ENCODE measurements at regions not wholly inside any gene's neighbourhood (a gene's known extent, or its start where the extent isn't known, plus 50 kb on each side); places are given as distances from the start of the nearest gene placed in this dataset.

GRCh38 chr18:22345718-22346117 is 72.0 kb downstream of the CTAGE1 start:
- Histone ChIP-seq H3K4me3 (no peak overlapping the region), H3K27ac (no peak overlapping the region), H3K9me3 (no peaks in the 10 kb centered on the region), H3K27me3 (replicated peaks; ENCODE audit: insufficient read depth) (no peaks in the 10 kb centered on the region), H3K4me1 (replicated peaks) (no peaks in the 10 kb centered on the region), H3K36me3 (no peaks in the 10 kb centered on the region)
- no peak for DNase-seq (ENCODE audit: low spot score)
- WGBS: 46% methylated on average over 2 of the region's 2 CpGs
- TF ChIP-seq POLR2AphosphoS5 (IDR thresholded peaks at IDR 0.05) (no peak), POLR2A (IDR thresholded peaks at IDR 0.05) (no peak), CTCF (IDR thresholded peaks at IDR 0.05) (no peak)
- intact Hi-C loops (cut with DNase I): no loop called here

- intact Hi-C loops (cut with DNase I): no loop called here
- DNase-seq (ENCODE audit: low spot score): no peak
- H3K4me1 ChIP-seq (replicated peaks): no peaks in the 10 kb centered on the region
- H3K27me3 ChIP-seq (replicated peaks; ENCODE audit: insufficient read depth): no peaks in the 10 kb centered on the region
- TF ChIP-seq POLR2AphosphoS5 (IDR thresholded peaks at IDR 0.05) (no peak), POLR2A (IDR thresholded peaks at IDR 0.05) (no peak), CTCF (IDR thresholded peaks at IDR 0.05) (no peak)
- no peaks in the 10 kb centered on the region for H3K36me3 ChIP-seq
- H3K4me3 ChIP-seq: no peak overlapping the region
- H3K9me3 ChIP-seq: no peaks in the 10 kb centered on the region
- H3K27ac ChIP-seq: no peak overlapping the region
- 74% methylated on average over 3 of the region's 3 CpGs for WGBS
Observed at GRCh38 chr18:22344908-22345670, 72.6 kb downstream of the CTAGE1 start.

- Histone ChIP-seq H3K27ac (no peak overlapping the region), H3K4me3 (no peak overlapping the region), H3K4me1 (replicated peaks) (no peaks in the 10 kb centered on the region), H3K9me3 (no peaks in the 10 kb centered on the region), H3K36me3 (no peaks in the 10 kb centered on the region), H3K27me3 (replicated peaks; ENCODE audit: insufficient read depth) (no peaks in the 10 kb centered on the region)
- no peak for DNase-seq (ENCODE audit: low spot score)
- no peak for TF ChIP-seq POLR2A (IDR thresholded peaks at IDR 0.05)
- no peak for TF ChIP-seq CTCF (IDR thresholded peaks at IDR 0.05)
- TF ChIP-seq POLR2AphosphoS5 (IDR thresholded peaks at IDR 0.05): no peak
- intact Hi-C loops (cut with DNase I): no loop called here
- 79% methylated on average over 1 of the region's 1 CpG for WGBS
Observed at GRCh38 chr18:22344445-22344844, 73.3 kb downstream of the CTAGE1 start.

GRCh38 chr18:22343613-22344012 is 74.1 kb downstream of the CTAGE1 start:
- Histone ChIP-seq H3K36me3 (no peaks in the 10 kb centered on the region), H3K27me3 (replicated peaks; ENCODE audit: insufficient read depth) (no peaks in the 10 kb centered on the region), H3K4me3 (no peak overlapping the region), H3K9me3 (no peaks in the 10 kb centered on the region), H3K27ac (no peak overlapping the region), H3K4me1 (replicated peaks) (no peaks in the 10 kb centered on the region)
- DNase-seq (ENCODE audit: low spot score): no peak
- WGBS: 86% methylated on average over 5 of the region's 5 CpGs
- no peak for TF ChIP-seq CTCF (IDR thresholded peaks at IDR 0.05)
- no peak for TF ChIP-seq POLR2A (IDR thresholded peaks at IDR 0.05)
- TF ChIP-seq POLR2AphosphoS5 (IDR thresholded peaks at IDR 0.05): no peak
- intact Hi-C loops (cut with DNase I): no loop called here

- H3K27ac ChIP-seq: no peak overlapping the region
- no peaks in the 10 kb centered on the region for H3K36me3 ChIP-seq
- no peak overlapping the region for H3K4me3 ChIP-seq
- 33% methylated on average over 4 of the region's 4 CpGs for WGBS
- intact Hi-C loops (cut with DNase I): no loop called here
- DNase-seq (ENCODE audit: low spot score): no peak
- no peak for TF ChIP-seq POLR2AphosphoS5 (IDR thresholded peaks at IDR 0.05)
- TF ChIP-seq CTCF (IDR thresholded peaks at IDR 0.05): no peak
- no peak for TF ChIP-seq POLR2A (IDR thresholded peaks at IDR 0.05)
- H3K27me3 ChIP-seq (replicated peaks; ENCODE audit: insufficient read depth): no peaks in the 10 kb centered on the region
- no peaks in the 10 kb centered on the region for H3K9me3 ChIP-seq
- no peaks in the 10 kb centered on the region for H3K4me1 ChIP-seq (replicated peaks)
Observed at GRCh38 chr18:22342625-22343024, 75.1 kb downstream of the CTAGE1 start.

All from prostate gland (tissue), 2 donors.